Smooth muscle cell (in vitro differentiated cells): ENCODE measurements at regions not wholly inside any gene's neighbourhood (a gene's known extent, or its start where the extent isn't known, plus 50 kb on each side); places are given as distances from the start of the nearest gene placed in this dataset.

Experiments
- DNase-seq: peaks from one replicate; lab custom pipeline; 2025; ENCODE audit not compliant: unreplicated experiment; lab: John Stamatoyannopoulos, UW
- H2AFZ ChIP-seq: fragments of 200-600 bp; sonication (generic); 2 replicates; pipeline ENCODE4 v1.6.0; 2016; ENCODE audit warnings: antibody characterized with exemption, low read depth, mild to moderate bottlenecking
- H3F3A ChIP-seq: fragments of 200-600 bp; sonication (generic); 2 replicates; pipeline ENCODE4 v1.6.0; 2017; ENCODE audit warnings: antibody characterized with exemption, low read depth
- H3K27ac ChIP-seq: fragments of 200-600 bp; sonication (generic); 2 replicates; pipeline ENCODE4 v1.5.1; 2016; ENCODE audit warnings: low read depth, mild to moderate bottlenecking
- H3K27me3 ChIP-seq: fragments of 200-600 bp; sonication (generic); 2 replicates; pipeline ENCODE4 v1.6.1; 2016; ENCODE audit warnings: low read depth, mild to moderate bottlenecking
- H3K36me3 ChIP-seq: fragments of 200-600 bp; sonication (generic); 2 replicates; pipeline ENCODE4 v1.5.1; 2016; ENCODE audit warnings: low read depth
- H3K4me1 ChIP-seq: fragments of 200-600 bp; sonication (generic); 2 replicates; pipeline ENCODE4 v1.5.1; 2016; ENCODE audit warnings: low read depth
- H3K4me2 ChIP-seq: fragments of 200-600 bp; sonication (generic); 2 replicates; pipeline ENCODE4 v1.6.0; 2016; ENCODE audit warnings: mild to moderate bottlenecking
- H3K4me3 ChIP-seq: fragments of 200-600 bp; sonication (generic); 2 replicates; pipeline ENCODE4 v1.5.1; 2016; ENCODE audit warnings: mild to moderate bottlenecking
- H3K79me2 ChIP-seq: fragments of 200-600 bp; sonication (generic); 2 replicates; pipeline ENCODE4 v1.6.0; 2016; ENCODE audit warnings: low read depth, mild to moderate bottlenecking
- H3K9ac ChIP-seq: fragments of 200-600 bp; sonication (generic); 2 replicates; pipeline ENCODE4 v1.6.0; 2016; ENCODE audit warnings: low read depth
- H3K9me3 ChIP-seq: fragments of 200-600 bp; sonication (generic); replicated peaks from 2 replicates; pipeline ENCODE4 v1.5.1; 2016; ENCODE audit warnings: low read depth
- H4K20me1 ChIP-seq: fragments of 200-600 bp; sonication (generic); 2 replicates; pipeline ENCODE4 v1.6.0; 2016; ENCODE audit warnings: low read depth
- WGBS: methylation state at CpG from one replicate; pipeline ENCODE4 v1.1.7; 2016; ENCODE audit warnings: low lambda C conversion rate; 5-methylcytosine and 5-hydroxymethylcytosine counted together
- TF ChIP-seq, protein P1 (sequence below): fragments of 200-600 bp; sonication (generic); IDR thresholded peaks from 2 replicates; pipeline ENCODE4 v1.5.1; 2017; ENCODE audit warnings: borderline replicate concordance, mild to moderate bottlenecking, antibody characterized with exemption; ENCODE audit not compliant: insufficient read depth, poor library complexity, severe bottlenecking

DNA sequence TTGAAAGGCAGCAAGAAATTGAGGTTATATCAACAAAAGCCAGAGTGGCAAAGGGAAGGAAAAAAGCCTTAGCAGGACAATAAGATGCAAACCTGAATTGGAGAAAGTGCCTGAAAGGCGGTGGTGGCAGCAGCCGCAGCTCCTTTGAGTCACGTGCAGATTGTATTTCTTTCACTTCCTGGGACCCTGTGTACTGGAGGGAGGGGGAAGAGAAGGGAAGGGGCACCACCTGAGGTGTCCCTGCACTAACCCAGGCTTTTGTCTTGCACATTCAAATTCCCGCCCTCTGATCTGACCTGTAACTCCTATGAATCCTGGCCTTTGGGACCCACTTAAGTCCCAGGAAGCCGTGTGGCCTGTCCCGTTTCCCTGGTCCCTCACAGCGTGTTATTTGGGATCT, 326.1 kb upstream of the SKOR2 start:
- Histone ChIP-seq H3K9ac (no peak overlapping the region), H3K27me3 (no peaks in the 10 kb centered on the region), H4K20me1 (no peaks in the 10 kb centered on the region), H3K79me2 (no peaks in the 10 kb centered on the region), H3F3A (no peaks in the 10 kb centered on the region), H3K36me3 (no peaks in the 10 kb centered on the region), H3K9me3 (no peaks in the 10 kb centered on the region), H2AFZ (no peak overlapping the region), H3K27ac (no peak overlapping the region), H3K4me1 (peaks cover 5% of the 10 kb centered on the region), H3K4me3 (no peak overlapping the region), H3K4me2 (no peak overlapping the region)
- TF ChIP-seq, protein P1, sequence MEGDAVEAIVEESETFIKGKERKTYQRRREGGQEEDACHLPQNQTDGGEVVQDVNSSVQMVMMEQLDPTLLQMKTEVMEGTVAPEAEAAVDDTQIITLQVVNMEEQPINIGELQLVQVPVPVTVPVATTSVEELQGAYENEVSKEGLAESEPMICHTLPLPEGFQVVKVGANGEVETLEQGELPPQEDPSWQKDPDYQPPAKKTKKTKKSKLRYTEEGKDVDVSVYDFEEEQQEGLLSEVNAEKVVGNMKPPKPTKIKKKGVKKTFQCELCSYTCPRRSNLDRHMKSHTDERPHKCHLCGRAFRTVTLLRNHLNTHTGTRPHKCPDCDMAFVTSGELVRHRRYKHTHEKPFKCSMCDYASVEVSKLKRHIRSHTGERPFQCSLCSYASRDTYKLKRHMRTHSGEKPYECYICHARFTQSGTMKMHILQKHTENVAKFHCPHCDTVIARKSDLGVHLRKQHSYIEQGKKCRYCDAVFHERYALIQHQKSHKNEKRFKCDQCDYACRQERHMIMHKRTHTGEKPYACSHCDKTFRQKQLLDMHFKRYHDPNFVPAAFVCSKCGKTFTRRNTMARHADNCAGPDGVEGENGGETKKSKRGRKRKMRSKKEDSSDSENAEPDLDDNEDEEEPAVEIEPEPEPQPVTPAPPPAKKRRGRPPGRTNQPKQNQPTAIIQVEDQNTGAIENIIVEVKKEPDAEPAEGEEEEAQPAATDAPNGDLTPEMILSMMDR, result no peak
- 75% methylated on average over 7 of the region's 7 CpGs for WGBS
- no peak for DNase-seq

DNA sequence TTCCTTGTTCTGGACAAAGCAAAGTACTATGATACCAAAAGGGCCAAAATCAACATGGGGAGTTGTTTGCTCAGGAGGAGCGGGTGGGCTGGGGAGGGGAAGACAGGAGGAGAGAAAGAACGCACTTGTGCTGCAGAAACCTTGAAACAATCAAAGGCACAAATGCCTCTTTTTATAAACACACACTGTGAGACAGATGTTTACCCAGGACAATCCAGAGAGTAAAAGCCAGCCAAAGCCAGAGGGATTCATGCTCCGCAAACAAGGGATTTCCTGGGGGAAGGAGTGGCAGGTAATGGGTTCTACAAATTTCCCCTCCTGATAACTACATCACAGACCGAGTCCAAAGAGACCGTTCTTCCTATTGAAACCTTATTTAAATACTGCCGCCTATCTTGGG, 323.5 kb upstream of the SKOR2 start:
- Histone ChIP-seq H3K9ac (no peak overlapping the region), H3K79me2 (no peaks in the 10 kb centered on the region), H3K36me3 (no peaks in the 10 kb centered on the region), H3K27ac (no peak overlapping the region), H3K4me1 (peaks cover 5% of the 10 kb centered on the region), H4K20me1 (no peaks in the 10 kb centered on the region), H3K4me2 (no peak overlapping the region), H2AFZ (no peak overlapping the region), H3K9me3 (no peaks in the 10 kb centered on the region), H3K4me3 (no peak overlapping the region), H3F3A (no peaks in the 10 kb centered on the region), H3K27me3 (no peaks in the 10 kb centered on the region)
- DNase-seq, result no peak
- 86% methylated on average over 6 of the region's 6 CpGs for WGBS
- TF ChIP-seq, protein P1, result no peak

DNA sequence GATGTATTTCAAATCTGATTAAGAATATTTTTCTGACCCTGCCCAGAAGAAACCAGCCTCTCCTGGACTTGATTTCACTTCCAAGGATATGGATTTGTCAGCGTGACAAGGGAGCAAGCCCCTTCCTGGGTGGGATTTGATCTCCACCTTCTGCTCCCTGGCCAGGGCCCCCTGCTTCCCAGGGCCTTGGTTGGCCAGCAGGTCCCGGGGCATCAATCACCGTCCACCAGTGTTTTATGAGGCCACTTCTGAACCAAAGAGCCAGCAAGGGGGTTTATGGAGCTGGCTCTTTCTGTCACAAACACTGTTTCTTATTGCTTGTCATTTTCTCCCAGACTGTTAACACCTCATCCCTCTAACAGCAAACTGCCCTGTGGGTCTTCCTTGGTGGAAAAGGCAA, 320.5 kb upstream of the SKOR2 start:
- Histone ChIP-seq H3K27ac (no peak overlapping the region), H2AFZ (no peak overlapping the region), H3K9ac (no peak overlapping the region), H3K27me3 (no peaks in the 10 kb centered on the region), H3K9me3 (no peaks in the 10 kb centered on the region), H3K36me3 (no peaks in the 10 kb centered on the region), H3K4me1 (no peaks in the 10 kb centered on the region), H3K4me2 (no peak overlapping the region), H3K79me2 (no peaks in the 10 kb centered on the region), H3F3A (no peaks in the 10 kb centered on the region), H4K20me1 (no peaks in the 10 kb centered on the region), H3K4me3 (no peak overlapping the region)
- 84% methylated on average over 3 of the region's 3 CpGs for WGBS
- TF ChIP-seq, protein P1, result no peak
- no peak for DNase-seq

DNA sequence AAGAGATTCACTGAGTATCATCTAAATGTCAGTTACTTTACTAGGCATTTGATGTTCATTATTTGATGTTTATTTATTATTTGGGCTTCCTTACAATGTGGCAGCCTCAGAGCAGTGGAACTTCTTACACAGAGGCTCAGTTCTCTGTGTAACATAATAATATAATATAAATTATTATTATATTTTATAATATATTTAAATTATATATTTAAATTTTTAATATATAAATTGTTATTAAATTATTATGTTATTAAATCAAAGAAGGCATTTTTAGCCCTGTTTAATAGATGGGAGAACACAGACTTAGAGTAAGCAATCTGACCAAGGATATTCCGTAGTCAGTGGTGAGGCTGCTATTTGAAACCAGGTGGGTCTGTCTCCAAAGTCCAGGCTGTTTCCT, 315.3 kb upstream of the SKOR2 start:
- Histone ChIP-seq H3K27me3 (peaks cover 4% of the 10 kb centered on the region), H3K36me3 (no peaks in the 10 kb centered on the region), H3K9ac (no peak overlapping the region), H3F3A (no peaks in the 10 kb centered on the region), H4K20me1 (no peaks in the 10 kb centered on the region), H3K4me1 (no peaks in the 10 kb centered on the region), H3K9me3 (no peaks in the 10 kb centered on the region), H2AFZ (no peak overlapping the region), H3K4me2 (no peak overlapping the region), H3K27ac (no peak overlapping the region), H3K79me2 (no peaks in the 10 kb centered on the region), H3K4me3 (no peak overlapping the region)
- TF ChIP-seq, protein P1, result no peak
- WGBS, result 95% methylated on average over 1 of the region's 1 CpG
- no peak for DNase-seq
